ENCODE measurements at regions not wholly inside any gene's neighbourhood (a gene's known extent, or its start where the extent isn't known, plus 50 kb on each side); places are given as distances from the start of the nearest gene placed in this dataset.

DNA sequence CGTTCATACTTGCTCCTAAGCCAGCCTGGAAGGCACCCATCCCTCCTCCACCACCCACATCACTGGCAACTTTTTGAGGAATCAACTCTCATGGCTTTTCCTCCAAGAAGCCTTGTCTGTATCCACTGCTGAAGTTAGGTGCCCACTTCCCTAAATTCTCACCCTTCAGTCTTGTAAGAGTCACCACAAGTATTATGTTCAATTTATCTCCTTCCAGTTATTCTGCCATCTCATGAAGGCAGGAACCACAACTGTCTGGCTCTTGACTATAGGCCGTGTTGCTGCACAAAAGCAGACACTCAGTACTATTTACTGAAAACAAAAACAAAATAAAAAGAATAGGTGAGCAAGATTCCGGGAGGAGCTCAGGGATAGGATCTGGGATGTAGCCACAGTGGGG, 234.8 kb downstream of the CYRIA start:
- Histone ChIP-seq H3K36me3 (ENCODE audit: control insufficient read depth in 2 of 2, insufficient read depth in 1 of 2, low read length in 2 of 2) (no peaks in the 10 kb centered on the region), H3K27ac (ENCODE audit: extremely low read depth, low read depth, low read length) (no peak overlapping the region), H3K9me3 (ENCODE audit: control insufficient read depth, insufficient read depth, low read depth, low read length) (no peaks in the 10 kb centered on the region), H3K4me3 (ENCODE audit: low read depth, low read length) (no peak overlapping the region), H3K4me1 (ENCODE audit: control insufficient read depth, insufficient read depth, low read length) (peaks cover 6% of the 10 kb centered on the region; the same call in 1 of the 2 replicates)
- ChIA-PET POLR2A (no interaction called here), CTCF (interaction anchor here (0.6 to 1.7 kb wide), 3 partner anchors 12 to 523 kb away, joined by 3 to 6 read pairs (median 3); no protein-coding TSS in a partner anchor)
- TF ChIP-seq ZNF654 (tag by site-specific recombination; IDR thresholded peaks at IDR 0.05; ENCODE audit: low read depth) (no peak), ZNF302 (tag by site-specific recombination; IDR thresholded peaks at IDR 0.05; ENCODE audit: low read depth) (no peak), ZNF248 (tag by site-specific recombination; IDR thresholded peaks at IDR 0.05) (no peak), ZNF701 (tag by site-specific recombination; IDR thresholded peaks at IDR 0.05) (no peak), ZNF24 (tag by site-specific recombination; IDR thresholded peaks at IDR 0.05) (no peak), ZNF394 (tag by site-specific recombination; IDR thresholded peaks at IDR 0.05; ENCODE audit: borderline replicate concordance) (no peak), ZNF473 (tag by site-specific recombination; IDR thresholded peaks at IDR 0.05) (no peak)

DNA sequence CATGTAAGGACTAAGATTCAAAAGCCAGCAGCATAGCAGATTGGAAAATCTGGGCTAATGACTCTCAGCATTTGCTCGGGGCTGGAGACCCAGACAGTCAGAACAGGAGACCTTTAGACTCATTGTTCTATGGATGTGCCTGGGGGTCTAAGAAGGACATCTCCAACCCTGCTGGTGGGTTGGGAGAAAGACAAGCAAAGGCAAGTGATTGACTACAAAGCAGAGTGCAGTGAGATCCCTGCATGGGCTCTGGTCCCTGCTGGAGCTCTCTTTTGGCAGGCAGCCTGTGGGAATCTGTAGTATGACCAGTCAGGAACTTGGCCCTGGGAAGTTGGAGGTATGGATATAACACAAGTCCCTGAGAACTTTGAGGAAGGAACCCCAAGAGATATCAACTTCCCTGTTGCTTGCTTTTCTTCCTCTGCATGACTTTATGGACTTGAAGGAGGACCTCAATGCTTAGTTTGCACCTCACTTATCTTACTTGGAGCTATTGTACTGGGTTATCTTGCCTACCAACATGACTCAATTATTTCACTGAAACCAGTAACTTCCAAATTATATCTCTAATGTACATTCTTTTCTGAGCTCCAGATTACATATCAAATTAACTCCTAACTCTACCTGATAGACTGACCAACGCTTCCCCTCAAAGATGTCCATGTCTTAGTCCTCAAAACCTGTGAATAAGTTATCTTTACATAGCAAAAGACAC, 236.0 kb downstream of the CYRIA start:
- POLR2A ChIA-PET: no interaction called here
- H3K36me3 ChIP-seq (ENCODE audit: control insufficient read depth in 2 of 2, insufficient read depth in 1 of 2, low read length in 2 of 2): no peaks in the 10 kb centered on the region
- CTCF ChIA-PET: interaction anchor here (0.6 to 1.7 kb wide), 2 partner anchors 23 to 175 kb away, joined by 3 to 6 read pairs; no protein-coding TSS in a partner anchor

DNA sequence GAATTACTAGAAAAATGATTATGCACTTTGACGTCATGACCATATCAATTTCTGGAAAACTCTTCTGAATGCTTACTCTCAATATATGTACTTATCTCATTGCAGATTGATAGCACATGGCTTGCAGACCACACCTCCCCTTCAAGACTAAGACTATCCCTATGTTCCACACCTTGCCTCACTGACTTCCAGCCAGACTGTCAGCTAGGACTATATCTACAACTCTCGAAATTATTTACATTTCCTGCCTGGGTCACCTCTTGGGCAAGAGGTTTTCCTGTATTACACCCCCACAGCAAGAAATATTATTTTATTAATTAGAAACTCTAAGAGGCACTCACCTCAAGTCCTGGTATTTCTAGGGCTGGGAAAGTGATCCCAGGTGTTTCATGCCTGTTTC, 236.6 kb downstream of the CYRIA start:
- Histone ChIP-seq H3K27ac (ENCODE audit: extremely low read depth, low read depth, low read length) (no peak overlapping the region), H3K9me3 (ENCODE audit: control insufficient read depth, insufficient read depth, low read depth, low read length) (no peaks in the 10 kb centered on the region), H3K36me3 (ENCODE audit: control insufficient read depth in 2 of 2, insufficient read depth in 1 of 2, low read length in 2 of 2) (no peaks in the 10 kb centered on the region), H3K4me1 (ENCODE audit: control insufficient read depth, insufficient read depth, low read length) (peaks cover 10% of the 10 kb centered on the region; the same call in 1 of the 2 replicates), H3K4me3 (ENCODE audit: low read depth, low read length) (no peak overlapping the region)
- TF ChIP-seq, protein P1, sequence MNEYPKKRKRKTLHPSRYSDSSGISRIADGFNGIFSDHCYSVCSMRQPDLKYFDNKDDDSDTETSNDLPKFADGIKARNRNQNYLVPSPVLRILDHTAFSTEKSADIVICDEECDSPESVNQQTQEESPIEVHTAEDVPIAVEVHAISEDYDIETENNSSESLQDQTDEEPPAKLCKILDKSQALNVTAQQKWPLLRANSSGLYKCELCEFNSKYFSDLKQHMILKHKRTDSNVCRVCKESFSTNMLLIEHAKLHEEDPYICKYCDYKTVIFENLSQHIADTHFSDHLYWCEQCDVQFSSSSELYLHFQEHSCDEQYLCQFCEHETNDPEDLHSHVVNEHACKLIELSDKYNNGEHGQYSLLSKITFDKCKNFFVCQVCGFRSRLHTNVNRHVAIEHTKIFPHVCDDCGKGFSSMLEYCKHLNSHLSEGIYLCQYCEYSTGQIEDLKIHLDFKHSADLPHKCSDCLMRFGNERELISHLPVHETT (tag by site-specific recombination; IDR thresholded peaks at IDR 0.05): no peak
- TF ChIP-seq ZNF670 (tag by site-specific recombination; IDR thresholded peaks at IDR 0.05; ENCODE audit: low read depth) (no peak), KLF16 (tag by site-specific recombination; IDR thresholded peaks at IDR 0.05) (no peak), KLF7 (tag by site-specific recombination; IDR thresholded peaks at IDR 0.05; ENCODE audit: borderline replicate concordance) (no peak), ZNF530 (tag by site-specific recombination; IDR thresholded peaks at IDR 0.05; ENCODE audit: low read depth) (no peak), ZNF350 (tag by site-specific recombination; IDR thresholded peaks at IDR 0.05) (no peak), ZBTB8A (tag by site-specific recombination; IDR thresholded peaks at IDR 0.05) (no peak), ZNF140 (tag by site-specific recombination; IDR thresholded peaks at IDR 0.05) (no peak), BCL11B (tag by site-specific recombination; IDR thresholded peaks at IDR 0.05; ENCODE audit: low read depth) (no peak)
- CTCF ChIA-PET: no interaction called here
- POLR2A ChIA-PET: no interaction called here

More for the DNA sequence above, 236.0 kb downstream of the CYRIA start:
- TF ChIP-seq ZNF155 (tag by site-specific recombination; IDR thresholded peaks at IDR 0.05): no peak
- TF ChIP-seq ZBTB21 (tag by site-specific recombination; IDR thresholded peaks at IDR 0.05): no peak
- TF ChIP-seq, protein P2, sequence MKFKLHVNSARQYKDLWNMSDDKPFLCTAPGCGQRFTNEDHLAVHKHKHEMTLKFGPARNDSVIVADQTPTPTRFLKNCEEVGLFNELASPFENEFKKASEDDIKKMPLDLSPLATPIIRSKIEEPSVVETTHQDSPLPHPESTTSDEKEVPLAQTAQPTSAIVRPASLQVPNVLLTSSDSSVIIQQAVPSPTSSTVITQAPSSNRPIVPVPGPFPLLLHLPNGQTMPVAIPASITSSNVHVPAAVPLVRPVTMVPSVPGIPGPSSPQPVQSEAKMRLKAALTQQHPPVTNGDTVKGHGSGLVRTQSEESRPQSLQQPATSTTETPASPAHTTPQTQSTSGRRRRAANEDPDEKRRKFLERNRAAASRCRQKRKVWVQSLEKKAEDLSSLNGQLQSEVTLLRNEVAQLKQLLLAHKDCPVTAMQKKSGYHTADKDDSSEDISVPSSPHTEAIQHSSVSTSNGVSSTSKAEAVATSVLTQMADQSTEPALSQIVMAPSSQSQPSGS (tag by site-specific recombination; IDR thresholded peaks at IDR 0.05; ENCODE audit: low read depth): no peak
- TF ChIP-seq ZNF248 (tag by site-specific recombination; IDR thresholded peaks at IDR 0.05): no peak
- no peak for TF ChIP-seq HOXA7 (CRISPR knock-in tag; IDR thresholded peaks at IDR 0.05; ENCODE audit: borderline replicate concordance)
- no peak for TF ChIP-seq ZNF473 (tag by site-specific recombination; IDR thresholded peaks at IDR 0.05)
- Histone ChIP-seq H3K27ac (ENCODE audit: extremely low read depth, low read depth, low read length) (no peak overlapping the region), H3K4me1 (ENCODE audit: control insufficient read depth, insufficient read depth, low read length) (peaks cover 10% of the 10 kb centered on the region; the same call in 1 of the 2 replicates), H3K9me3 (ENCODE audit: control insufficient read depth, insufficient read depth, low read depth, low read length) (no peaks in the 10 kb centered on the region), H3K4me3 (ENCODE audit: low read depth, low read length) (no peak overlapping the region)
